Glutamatergic neuron (in vitro differentiated cells): ENCODE measurements at regions not wholly inside any gene's neighbourhood (a gene's known extent, or its start where the extent isn't known, plus 50 kb on each side); places are given as distances from the start of the nearest gene placed in this dataset.

Experiments
- DNase-seq: peaks from one replicate; pipeline ENCODE4 v3.0.0; 2022
- H3K27ac Mint-ChIP-seq: one replicate; pipeline ENCODE4 v1.8.0; 2020; ENCODE audit warnings: mild to moderate bottlenecking, mixed read lengths, inconsistent platforms; ENCODE audit not compliant: unreplicated experiment
- H3K27me3 Mint-ChIP-seq: one replicate; pipeline ENCODE4 v1.8.0; 2020; ENCODE audit warnings: mild to moderate bottlenecking, moderate library complexity, mixed read lengths, inconsistent platforms; ENCODE audit not compliant: unreplicated experiment
- H3K36me3 Mint-ChIP-seq: one replicate; pipeline ENCODE4 v1.8.0; 2020; ENCODE audit warnings: mild to moderate bottlenecking, mixed read lengths, inconsistent platforms; ENCODE audit not compliant: unreplicated experiment
- H3K4me1 Mint-ChIP-seq: one replicate; pipeline ENCODE4 v1.8.0; 2020; ENCODE audit warnings: mild to moderate bottlenecking, low read depth, mixed read lengths, inconsistent platforms; ENCODE audit not compliant: unreplicated experiment
- H3K4me3 Mint-ChIP-seq: one replicate; pipeline ENCODE4 v1.8.0; 2020; ENCODE audit warnings: mild to moderate bottlenecking, mixed read lengths, inconsistent platforms; ENCODE audit not compliant: unreplicated experiment
- H3K9me3 Mint-ChIP-seq: one replicate; pipeline ENCODE4 v1.8.0; 2020; ENCODE audit warnings: mild to moderate bottlenecking, moderate library complexity, mixed read lengths, inconsistent platforms; ENCODE audit not compliant: unreplicated experiment
- TF ChIP-seq, protein P1 (sequence below): fragments of 200-600 bp; sonication (generic); IDR thresholded peaks from one replicate; pipeline ENCODE4 v1.5.0; 2021; ENCODE audit not compliant: partially characterized antibody, unreplicated experiment

DNA sequence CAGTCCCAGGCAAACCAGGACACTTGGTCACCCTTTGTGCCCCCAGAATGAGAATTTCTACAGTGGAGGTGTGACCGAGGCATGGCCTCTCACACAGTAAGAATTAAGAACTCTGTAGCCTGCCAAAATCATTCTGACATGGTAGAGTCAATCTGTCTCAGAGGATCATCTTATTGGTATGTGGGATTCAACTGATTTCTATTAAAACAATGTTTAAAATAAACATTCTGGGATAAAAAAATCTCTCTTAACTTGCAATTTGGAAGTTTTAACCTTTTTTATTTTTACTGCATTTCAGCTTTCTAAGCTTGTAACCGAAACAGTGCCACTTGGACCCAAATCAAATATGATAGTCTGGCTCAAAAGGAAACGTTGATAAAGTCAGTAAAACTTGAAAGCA, 165.4 kb upstream of the LDB2 start:
- Mint-ChIP-seq H3K27me3 (peaks cover 2% of the 10 kb centered on the region), H3K27ac (no peak overlapping the region), H3K36me3 (no peaks in the 10 kb centered on the region), H3K9me3 (no peaks in the 10 kb centered on the region), H3K4me3 (no peak overlapping the region), H3K4me1 (peaks cover 3% of the 10 kb centered on the region)
- DNase-seq: no peak
- TF ChIP-seq, protein P1, sequence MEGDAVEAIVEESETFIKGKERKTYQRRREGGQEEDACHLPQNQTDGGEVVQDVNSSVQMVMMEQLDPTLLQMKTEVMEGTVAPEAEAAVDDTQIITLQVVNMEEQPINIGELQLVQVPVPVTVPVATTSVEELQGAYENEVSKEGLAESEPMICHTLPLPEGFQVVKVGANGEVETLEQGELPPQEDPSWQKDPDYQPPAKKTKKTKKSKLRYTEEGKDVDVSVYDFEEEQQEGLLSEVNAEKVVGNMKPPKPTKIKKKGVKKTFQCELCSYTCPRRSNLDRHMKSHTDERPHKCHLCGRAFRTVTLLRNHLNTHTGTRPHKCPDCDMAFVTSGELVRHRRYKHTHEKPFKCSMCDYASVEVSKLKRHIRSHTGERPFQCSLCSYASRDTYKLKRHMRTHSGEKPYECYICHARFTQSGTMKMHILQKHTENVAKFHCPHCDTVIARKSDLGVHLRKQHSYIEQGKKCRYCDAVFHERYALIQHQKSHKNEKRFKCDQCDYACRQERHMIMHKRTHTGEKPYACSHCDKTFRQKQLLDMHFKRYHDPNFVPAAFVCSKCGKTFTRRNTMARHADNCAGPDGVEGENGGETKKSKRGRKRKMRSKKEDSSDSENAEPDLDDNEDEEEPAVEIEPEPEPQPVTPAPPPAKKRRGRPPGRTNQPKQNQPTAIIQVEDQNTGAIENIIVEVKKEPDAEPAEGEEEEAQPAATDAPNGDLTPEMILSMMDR: no peak

DNA sequence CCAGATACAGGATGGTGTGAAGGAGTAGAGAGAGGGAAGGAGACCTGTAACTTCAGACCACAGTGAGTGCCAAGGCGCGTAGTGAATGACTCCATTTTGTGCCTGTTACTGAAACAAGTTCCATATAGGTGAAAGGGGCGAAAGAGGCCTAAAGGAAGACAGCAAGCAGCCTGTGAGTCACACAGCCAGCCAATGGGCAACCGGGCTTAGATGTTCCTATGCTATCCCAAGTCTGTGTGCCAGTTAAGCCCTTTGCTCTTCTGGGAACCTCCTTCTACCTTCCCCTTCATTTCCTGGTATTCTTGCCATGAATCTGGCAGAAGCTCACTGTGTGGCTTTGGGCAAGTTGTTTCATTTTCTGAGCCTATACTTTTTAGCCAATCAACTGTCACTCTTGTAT, 161.8 kb upstream of the LDB2 start:
- no peak overlapping the region for H3K27ac Mint-ChIP-seq
- peaks cover 2% of the 10 kb centered on the region for H3K27me3 Mint-ChIP-seq
- no peak overlapping the region for H3K4me3 Mint-ChIP-seq
- DNase-seq: no peak
- peaks cover 8% of the 10 kb centered on the region for H3K4me1 Mint-ChIP-seq
- H3K36me3 Mint-ChIP-seq: no peaks in the 10 kb centered on the region
- TF ChIP-seq, protein P1: no peak
- no peaks in the 10 kb centered on the region for H3K9me3 Mint-ChIP-seq

DNA sequence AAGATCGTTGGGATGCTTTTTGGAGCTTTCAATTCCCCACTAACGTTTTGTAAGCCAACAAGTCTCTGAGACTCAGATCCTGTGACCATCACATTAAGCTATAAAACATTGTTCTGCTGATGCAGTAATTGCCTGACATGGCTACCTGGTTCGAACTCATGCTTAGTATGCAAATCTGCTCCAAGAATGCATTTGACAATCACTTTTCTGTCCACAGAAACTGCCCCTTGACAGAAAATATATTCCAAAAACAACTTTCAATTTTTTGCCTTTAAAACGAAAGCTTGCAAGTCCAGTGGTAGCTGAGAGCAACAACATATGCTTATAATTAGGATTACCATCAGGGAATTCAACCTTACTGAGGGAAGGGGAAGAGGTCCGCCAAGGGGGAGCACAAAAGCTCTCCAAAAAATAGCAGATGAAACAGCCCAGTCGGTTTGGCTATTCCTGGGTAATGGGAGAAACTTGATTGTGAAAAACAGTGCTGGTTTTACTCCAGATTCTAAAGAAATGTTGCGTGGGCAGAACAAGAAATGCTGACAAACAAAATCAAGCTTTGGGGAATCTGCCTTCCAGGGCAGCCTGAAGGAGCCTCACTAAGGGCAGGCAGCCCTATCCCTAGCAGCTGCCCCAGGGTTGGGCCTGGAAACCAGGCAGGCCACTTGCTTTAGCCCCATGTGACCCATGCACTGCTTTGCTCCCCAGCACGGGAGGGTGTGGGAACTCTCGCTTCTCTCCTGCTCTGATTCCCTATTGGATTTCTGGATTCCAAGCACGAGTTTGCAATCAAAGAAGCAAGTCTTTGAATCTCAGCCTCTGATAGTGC, 160.7 kb upstream of the LDB2 start:
- Mint-ChIP-seq H3K27me3 (peaks cover 2% of the 10 kb centered on the region), H3K4me3 (no peak overlapping the region), H3K9me3 (no peaks in the 10 kb centered on the region), H3K27ac (no peak overlapping the region), H3K36me3 (no peaks in the 10 kb centered on the region), H3K4me1 (peaks cover 8% of the 10 kb centered on the region)
- TF ChIP-seq, protein P1: no peak
- no peak for DNase-seq

DNA sequence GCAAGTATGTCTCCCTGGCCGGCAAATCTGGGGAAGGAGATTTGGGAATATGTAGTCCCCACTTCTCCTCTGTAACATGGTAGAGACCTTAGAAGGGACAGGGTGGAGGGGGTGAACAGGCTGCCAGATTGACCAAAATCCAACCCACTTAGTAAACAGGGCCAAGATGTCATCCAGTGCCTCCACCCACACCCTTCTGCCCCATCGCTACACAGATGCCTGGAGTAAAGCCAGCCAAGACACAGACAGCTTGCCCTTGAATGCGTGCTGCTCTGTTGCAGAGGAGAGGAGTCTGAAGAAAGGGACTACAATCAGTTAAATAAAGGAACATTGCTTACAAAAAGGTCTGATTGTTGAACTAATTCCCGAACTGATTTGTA, 160.1 kb upstream of the LDB2 start:
- Mint-ChIP-seq H3K4me3 (no peak overlapping the region), H3K27ac (no peak overlapping the region), H3K9me3 (no peaks in the 10 kb centered on the region), H3K27me3 (peaks cover 2% of the 10 kb centered on the region), H3K4me1 (peaks cover 8% of the 10 kb centered on the region), H3K36me3 (no peaks in the 10 kb centered on the region)
- TF ChIP-seq, protein P1: no peak
- DNase-seq: no peak

DNA sequence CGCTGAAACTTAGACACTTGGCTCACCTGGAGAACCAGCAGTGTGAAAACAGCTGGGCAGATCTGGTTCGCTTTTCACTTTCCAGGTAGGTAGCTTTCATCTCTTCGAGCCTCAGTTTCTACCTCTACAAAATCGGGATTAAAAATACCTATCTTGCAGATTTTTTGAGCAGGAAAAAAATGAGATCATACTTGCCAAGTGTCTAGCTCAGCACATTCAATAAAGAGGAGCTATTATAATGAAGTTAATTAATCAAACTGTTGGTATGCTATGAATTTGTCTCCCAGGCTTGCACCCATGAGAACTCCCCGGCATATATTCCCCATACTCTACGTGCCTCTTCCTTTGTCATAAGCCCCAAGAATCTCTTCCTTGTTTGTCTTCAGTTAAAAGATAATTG, 158.6 kb upstream of the LDB2 start:
- Mint-ChIP-seq H3K4me1 (peaks cover 8% of the 10 kb centered on the region), H3K36me3 (no peaks in the 10 kb centered on the region), H3K4me3 (no peak overlapping the region), H3K27ac (no peak overlapping the region), H3K9me3 (no peaks in the 10 kb centered on the region), H3K27me3 (peaks cover 4% of the 10 kb centered on the region)
- TF ChIP-seq, protein P1: no peak
- no peak for DNase-seq
